C4-2B (cell line): ENCODE measurements at regions not wholly inside any gene's neighbourhood (a gene's known extent, or its start where the extent isn't known, plus 50 kb on each side); places are given as distances from the start of the nearest gene placed in this dataset.

ENCODE experiments used
- CTCF ChIP-seq: fragments of 450-650 bp; conservative IDR thresholded peaks from 2 replicates; pipeline ENCODE4 v1.5.1; 2017; ENCODE audit warnings: mild to moderate bottlenecking
- ZFX ChIP-seq: fragments of 450-650 bp; IDR thresholded peaks from 2 replicates; pipeline ENCODE4 v1.6.1; 2017

GRCh38 chr16:7270006-7270405, 62.6 kb upstream of the RBFOX1 start:
- TF ChIP-seq CTCF, result no peak
- no peak for TF ChIP-seq ZFX
